B cell (primary cell): ENCODE measurements at regions not wholly inside any gene's neighbourhood (a gene's known extent, or its start where the extent isn't known, plus 50 kb on each side); places are given as distances from the start of the nearest gene placed in this dataset.

Experiments used
- ATAC-seq: fragments of 200-7000 bp; cut with Tn5 transposase; one replicate; pipeline ENCODE4 v1.10.0; 2021; ENCODE audit warnings: low read depth, mild to moderate bottlenecking, moderate number of reproducible peaks, moderate library complexity
- CTCF ChIA-PET: fragments of 350-600 bp; sonication (Branson Sonifier 250); formaldehyde crosslinking; loops from one replicate; lab custom pipeline; 2021; ENCODE audit warnings: antibody characterized with exemption, inconsistent platforms; lab: Charles Lee
- POLR2A ChIA-PET: fragments of 350-600 bp; sonication (Branson Sonifier 250); formaldehyde crosslinking; loops from one replicate; lab custom pipeline; 2021; ENCODE audit warnings: antibody characterized with exemption; lab: Charles Lee
- DNase-seq: peaks from one replicate; pipeline ENCODE4 v3.0.0; 2013
- H2AFZ ChIP-seq: 2 replicates; pipeline ENCODE4 v1.6.1; 2012; ENCODE audit warnings: mild to moderate bottlenecking, low read depth, low read length; ENCODE audit not compliant: insufficient read depth, poor library complexity, severe bottlenecking
- H3K27ac ChIP-seq, 2 donors: 1 replicate in 1 of 2; 2 replicates in 1 of 2; pipeline ENCODE4 v1.5.1; 2012 to 2013; ENCODE audit warnings: low read length in 2 of 2, mild to moderate bottlenecking in 2 of 2, moderate library complexity in 1 of 2
- H3K27me3 ChIP-seq, 4 experiments: fragments of 200-600 bp in 1 of 4; sonication (generic) in 1 of 4; replicated peaks in 1 of 4; 1 replicate in 2 of 4; 2 replicates in 2 of 4; pipeline versions ENCODE4 v1.6.1 to v1.7.0; 2013 to 2016; ENCODE audit warnings: low read length in 3 of 4, mild to moderate bottlenecking in 2 of 4, mixed read lengths in 1 of 4, moderate library complexity in 1 of 4; ENCODE audit not compliant: insufficient read depth in 4 of 4, control insufficient read depth in 3 of 4; ENCODE audit errors: control extremely low read depth in 1 of 4
- H3K36me3 ChIP-seq, 2 experiments: replicated peaks in 1 of 2; 1 replicate in 1 of 2; 2 replicates in 1 of 2; pipeline versions ENCODE4 v1.6.1 to v1.7.1; 2013; ENCODE audit warnings: low read length in 1 of 2; ENCODE audit not compliant: insufficient read depth in 2 of 2, control insufficient read depth in 1 of 2; ENCODE audit errors: control extremely low read depth in 1 of 2, extremely low read depth in 1 of 2
- H3K4me1 ChIP-seq, 2 donors: fragments of 200-600 bp in 1 of 2; sonication (generic) in 1 of 2; 1 replicate in 1 of 2; 2 replicates in 1 of 2; pipeline versions ENCODE4 v1.5.1 to v1.6.1; 2013 to 2017; ENCODE audit warnings: low read length in 2 of 2; ENCODE audit not compliant: control insufficient read depth in 2 of 2, insufficient read depth in 2 of 2
- H3K4me2 ChIP-seq: replicated peaks from 2 replicates; pipeline ENCODE3; 2012; ENCODE audit warnings: mild to moderate bottlenecking, low read depth, low read length; ENCODE audit not compliant: poor library complexity, severe bottlenecking
- H3K4me3 ChIP-seq, 5 experiments: fragments of 200-600 bp in 1 of 5; sonication (generic) in 1 of 5; 1 replicate in 3 of 5; 2 replicates in 2 of 5; pipeline versions ENCODE4 v1.5.1 to v1.7.0; 2011 to 2016; ENCODE audit warnings: low read length in 4 of 5, mild to moderate bottlenecking in 4 of 5, low read depth in 2 of 5, control low read depth in 1 of 5, moderate library complexity in 1 of 5; ENCODE audit not compliant: insufficient read depth in 1 of 5; ENCODE audit errors: control extremely low read depth in 1 of 5, extremely low read depth in 1 of 5
- H3K79me2 ChIP-seq: fragments of 200-600 bp; sonication (generic); one replicate; pipeline ENCODE4 v1.6.0; 2016; ENCODE audit warnings: low read length; ENCODE audit not compliant: control insufficient read depth, insufficient read depth
- H3K9ac ChIP-seq: fragments of 200-600 bp; sonication (generic); 2 replicates; pipeline ENCODE4 v1.6.1; 2017; ENCODE audit warnings: mild to moderate bottlenecking, low read length, moderate library complexity
- H3K9me3 ChIP-seq, 3 donors: one replicate each; pipeline versions ENCODE4 v1.6.1 to v1.7.1; 2013; ENCODE audit warnings: low read length in 2 of 3; ENCODE audit not compliant: control insufficient read depth in 2 of 3, insufficient read depth in 1 of 3; ENCODE audit errors: control extremely low read depth in 1 of 3
- H4K20me1 ChIP-seq: 2 replicates; pipeline ENCODE4 v1.6.0; 2012; ENCODE audit warnings: mild to moderate bottlenecking, low read length; ENCODE audit not compliant: insufficient read depth, control insufficient read depth, poor library complexity, severe bottlenecking
- H3K27ac Mint-ChIP-seq: one replicate; pipeline ENCODE4 v1.8.0; 2021; ENCODE audit warnings: mixed read lengths
- H3K27me3 Mint-ChIP-seq: one replicate; pipeline ENCODE4 v1.8.0; 2021; ENCODE audit warnings: mixed read lengths
- H3K4me1 Mint-ChIP-seq: one replicate; pipeline ENCODE4 v1.8.0; 2021; ENCODE audit warnings: mixed read lengths
- H3K4me3 Mint-ChIP-seq: one replicate; pipeline ENCODE4 v1.8.0; 2021; ENCODE audit warnings: mixed read lengths
- H3K9me3 Mint-ChIP-seq: one replicate; pipeline ENCODE4 v1.8.0; 2022; ENCODE audit warnings: mixed read lengths; ENCODE audit not compliant: insufficient read depth
- CTCF ChIP-seq: fragments of 200-600 bp; IDR thresholded peaks from one replicate; pipeline ENCODE4 v1.8.0; 2022; ENCODE audit warnings: antibody characterized with exemption, mild to moderate bottlenecking
- EZH2 ChIP-seq: IDR thresholded peaks from 2 replicates; pipeline ENCODE4 v1.6.1; 2012; ENCODE audit warnings: borderline replicate concordance, low read depth, mild to moderate bottlenecking, moderate library complexity, low read length; ENCODE audit not compliant: insufficient read depth, poor library complexity, severe bottlenecking
- WGBS: methylation state at CpG from one replicate; pipeline ENCODE4 v1.1.5; 2013; ENCODE audit warnings: missing lambda C conversion rate; ENCODE audit not compliant: insufficient coverage; 5-methylcytosine and 5-hydroxymethylcytosine counted together
- intact Hi-C: fragments of 100-400 bp; cut with micrococcal nuclease; formaldehyde crosslinking; loops from one replicate; pipeline ENCODE4 v1.10.0; 2022

- Mint-ChIP-seq H3K27me3 (no peaks in the 10 kb centered on the region), H3K27ac (no peak overlapping the region), H3K4me1 (no peaks in the 10 kb centered on the region), H3K4me3 (no peak overlapping the region), H3K9me3 (no peaks in the 10 kb centered on the region)
- Histone ChIP-seq H3K4me1 (no peaks in the 10 kb centered on the region), H3K9ac (no peak overlapping the region), H3K4me3 (no peak overlapping the region), H2AFZ (no peak overlapping the region), H3K9me3 (no peaks in the 10 kb centered on the region), H3K4me2 (no peak overlapping the region), H3K79me2 (no peaks in the 10 kb centered on the region), H3K36me3 (no peaks in the 10 kb centered on the region), H4K20me1 (no peaks in the 10 kb centered on the region), H3K27me3 (no peaks in the 10 kb centered on the region), H3K27ac (no peak overlapping the region)
- intact Hi-C loops: no loop called here
- ATAC-seq (no peak), DNase-seq (no peak)
- CTCF ChIA-PET: no interaction called here
- POLR2A ChIA-PET: no interaction called here
- TF ChIP-seq EZH2 (no peak), CTCF (no peak)
- WGBS: 100% methylated on average over 1 of the region's 2 CpGs
These were observed 383.0 kb upstream of the PCDH15 start for GRCh38 chr10:55183993-55184392.

- no peak overlapping the region for H3K27ac ChIP-seq
- TF ChIP-seq CTCF: no peak
- no peak for TF ChIP-seq EZH2
- H3K9ac ChIP-seq: no peak overlapping the region
- intact Hi-C loops: no loop called here
- H3K79me2 ChIP-seq: no peaks in the 10 kb centered on the region
- no peaks in the 10 kb centered on the region for H3K27me3 Mint-ChIP-seq
- H3K27ac Mint-ChIP-seq: no peak overlapping the region
- H2AFZ ChIP-seq: no peak overlapping the region
- H3K4me1 ChIP-seq: no peaks in the 10 kb centered on the region
- H3K36me3 ChIP-seq: no peaks in the 10 kb centered on the region
- no peaks in the 10 kb centered on the region for H3K27me3 ChIP-seq
- no peaks in the 10 kb centered on the region for H3K9me3 ChIP-seq
- WGBS: no CpG with 5 or more reads among the region's 1 CpG
- H3K4me2 ChIP-seq: no peak overlapping the region
- ChIA-PET POLR2A (no interaction called here), CTCF (no interaction called here)
- H4K20me1 ChIP-seq: no peaks in the 10 kb centered on the region
- H3K4me3 ChIP-seq: no peak overlapping the region
- ATAC-seq (no peak), DNase-seq (no peak)
- no peaks in the 10 kb centered on the region for H3K4me1 Mint-ChIP-seq
- no peak overlapping the region for H3K4me3 Mint-ChIP-seq
- no peaks in the 10 kb centered on the region for H3K9me3 Mint-ChIP-seq
These were observed 379.3 kb upstream of the PCDH15 start for GRCh38 chr10:55180357-55180756.
